DMS153 treated with DMSO at 0.1 percent for 48 hours (cell line): ENCODE measurements at regions not wholly inside any gene's neighbourhood (a gene's known extent, or its start where the extent isn't known, plus 50 kb on each side); places are given as distances from the start of the nearest gene placed in this dataset.
"Not testable (repeated sequence)": the region's sequence is repeated elsewhere in the genome, so short reads cannot be mapped to it uniquely, and the experiment has no call there.

Source experiments
- DNase-seq: peaks from one replicate; lab custom pipeline; 2025; ENCODE audit not compliant: unreplicated experiment; lab: John Stamatoyannopoulos, UW

- DNase-seq: no peak
Observed at GRCh38 chr3:6733699-6734394, 127.1 kb upstream of the GRM7 start.

- no peak for DNase-seq
Observed at GRCh38 chr3:6734395-6734746, 126.5 kb upstream of the GRM7 start.

DNA sequence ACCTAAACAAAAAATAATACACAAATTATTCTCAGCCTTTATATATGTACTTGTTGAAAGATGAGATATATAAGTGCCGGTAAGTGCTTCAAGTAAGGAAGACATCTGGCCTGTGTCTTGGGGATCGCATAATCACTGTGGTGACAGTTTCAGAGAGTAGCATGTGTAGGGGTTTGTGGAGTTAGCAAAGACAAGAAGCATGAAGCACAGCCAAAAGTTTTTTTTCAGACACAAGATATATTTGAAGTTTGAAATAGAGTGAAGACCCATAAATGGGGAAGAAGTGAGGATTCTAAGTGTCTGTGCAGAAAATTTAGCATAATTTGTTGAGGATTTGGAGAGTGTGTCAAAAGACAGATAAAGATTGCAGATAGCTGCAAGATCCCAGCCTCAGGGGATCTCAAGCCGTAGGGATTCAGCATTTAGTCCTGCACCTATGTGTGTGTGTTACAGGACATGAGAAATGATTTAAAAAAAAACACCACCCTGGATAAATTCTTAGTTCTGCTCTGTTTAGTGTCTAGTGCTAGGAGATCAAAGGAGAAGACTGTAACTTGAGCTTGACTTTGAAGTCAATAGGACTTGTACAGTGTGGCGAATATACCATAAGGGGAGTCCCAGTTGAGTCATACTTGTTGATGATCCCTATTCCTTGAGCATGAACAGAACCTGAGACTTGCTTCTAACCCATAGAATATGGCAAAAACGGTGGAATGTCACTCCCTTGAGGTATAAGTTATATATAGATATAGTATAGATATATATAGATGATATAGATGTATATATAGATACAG is 123.9 kb upstream of the GRM7 start:
- DNase-seq: no peak

DNA sequence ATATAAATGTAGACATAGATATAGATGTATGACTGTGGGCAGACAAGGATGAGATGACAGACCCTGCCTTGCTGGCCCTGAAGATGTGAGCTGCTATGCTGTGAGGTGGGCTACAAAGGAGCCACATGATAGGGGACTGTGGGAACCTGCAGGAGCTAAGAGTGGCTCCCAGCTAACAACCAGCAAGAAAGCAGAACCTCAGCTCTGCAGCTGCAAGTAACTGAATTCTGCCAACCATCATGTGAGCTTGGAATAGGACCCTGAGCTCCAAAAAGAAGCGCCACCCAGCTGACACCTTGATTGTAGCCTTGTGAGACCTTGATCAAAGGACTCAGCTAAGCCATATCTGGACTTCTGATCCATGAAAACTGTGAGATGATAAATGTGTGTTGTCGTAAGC is 123.3 kb upstream of the GRM7 start:
- DNase-seq: no peak

DNA sequence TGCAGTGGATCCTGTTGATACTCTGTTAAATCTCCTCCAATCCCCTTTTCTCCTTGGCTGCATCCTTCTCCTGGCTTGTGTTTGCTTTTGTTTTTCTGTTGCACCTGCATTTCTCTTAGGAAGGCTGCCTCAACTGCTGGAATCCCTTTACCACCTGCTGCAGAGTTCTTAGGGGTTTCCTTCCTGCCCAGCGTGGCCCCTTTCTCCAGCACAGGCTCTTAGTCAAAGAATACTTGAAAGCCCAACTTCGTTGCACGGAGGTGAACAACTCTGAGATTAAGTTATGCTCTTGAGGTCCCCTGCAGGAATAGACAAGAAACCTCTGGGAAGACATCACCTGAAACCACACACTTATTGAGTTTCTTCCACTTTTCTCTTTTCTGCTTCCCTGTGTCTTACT is 121.6 kb upstream of the GRM7 start:
- DNase-seq: no peak

- no peak for DNase-seq
Observed at GRCh38 chr3:6743067-6743720, 117.7 kb upstream of the GRM7 start.

- no peak for DNase-seq
Observed at GRCh38 chr3:6746443-6746842, 114.5 kb upstream of the GRM7 start.

GRCh38 chr3:6747017-6747416 is 113.9 kb upstream of the GRM7 start:
- no peak for DNase-seq

GRCh38 chr3:6750782-6751181 is 110.1 kb upstream of the GRM7 start:
- no peak for DNase-seq

DNA sequence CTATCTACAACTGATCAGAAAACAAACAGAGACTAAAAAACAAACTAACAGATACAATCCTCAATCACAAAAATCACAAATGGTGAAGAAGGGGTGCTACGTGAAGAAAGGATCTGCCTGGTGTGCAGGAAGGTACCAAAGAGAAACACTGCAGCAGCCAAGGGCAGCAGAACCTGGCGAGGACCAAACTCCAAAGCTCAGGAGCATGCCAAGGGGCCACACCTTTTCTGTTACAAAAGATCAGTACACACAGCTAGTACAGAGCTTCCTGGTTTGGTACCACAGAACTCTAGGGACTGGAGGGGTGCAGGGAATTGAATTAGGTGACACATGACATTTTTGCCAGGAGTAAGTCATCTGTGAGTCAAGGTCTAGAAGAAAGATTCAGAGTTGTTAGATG is 107.4 kb upstream of the GRM7 start:
- DNase-seq: no peak

- not testable (repeated sequence) for DNase-seq
Observed at GRCh38 chr3:6769532-6770396, 91.2 kb upstream of the GRM7 start.

DNA sequence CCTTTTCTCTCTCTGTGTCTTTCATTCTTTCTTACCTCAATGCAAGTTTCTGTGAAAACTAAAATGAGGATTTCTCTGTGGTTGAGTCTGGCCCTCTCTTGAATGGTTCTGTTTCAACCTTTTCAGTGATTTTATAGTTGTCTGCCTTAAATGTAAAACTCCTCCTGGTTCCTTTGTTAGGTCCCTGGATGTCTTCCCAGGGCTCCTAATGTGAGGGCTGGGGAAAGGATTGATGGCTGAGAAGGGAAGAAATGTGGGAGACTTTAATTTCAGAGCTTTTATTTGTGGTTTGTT is 90.6 kb upstream of the GRM7 start:
- no peak for DNase-seq

DNA sequence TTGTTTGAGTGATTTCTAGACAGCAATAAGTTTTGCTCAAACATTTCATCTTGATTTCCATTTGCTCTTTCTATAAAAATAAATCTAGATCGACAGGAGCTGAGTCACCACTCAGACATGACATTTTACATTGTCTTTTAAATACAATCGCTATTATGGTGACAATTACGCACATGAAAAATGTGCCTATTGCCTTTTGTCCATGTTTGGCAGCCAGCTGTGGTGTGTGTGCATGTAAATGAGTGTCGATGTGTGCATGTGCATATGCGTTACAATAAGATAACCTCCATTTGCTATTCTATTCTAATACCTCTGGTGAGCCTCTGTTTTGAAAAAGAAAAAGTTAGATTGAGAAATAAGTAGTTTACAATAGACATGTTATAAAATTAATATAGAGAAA is 89.7 kb upstream of the GRM7 start:
- no peak for DNase-seq

- no peak for DNase-seq
Observed at GRCh38 chr3:6779140-6779539, 81.8 kb upstream of the GRM7 start.

DNA sequence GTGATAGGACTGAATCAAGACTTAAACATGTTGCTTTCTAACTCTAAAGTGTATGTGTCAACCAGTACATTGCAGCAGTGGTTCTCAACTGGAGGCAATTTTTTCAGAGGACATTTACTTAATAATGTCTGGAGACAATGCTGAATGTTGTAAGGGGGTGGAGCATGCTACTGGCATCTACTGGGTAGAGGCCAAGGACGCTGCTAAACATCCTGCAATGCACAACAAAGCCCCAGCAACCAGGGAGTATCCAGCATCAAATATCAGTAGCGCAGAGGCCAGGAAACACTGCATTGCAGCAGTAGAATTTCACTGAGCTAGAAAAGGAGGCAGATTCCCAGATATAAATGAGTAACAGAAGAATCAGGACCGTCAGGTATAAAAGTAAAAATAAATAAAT is 79.8 kb upstream of the GRM7 start:
- DNase-seq: no peak

DNA sequence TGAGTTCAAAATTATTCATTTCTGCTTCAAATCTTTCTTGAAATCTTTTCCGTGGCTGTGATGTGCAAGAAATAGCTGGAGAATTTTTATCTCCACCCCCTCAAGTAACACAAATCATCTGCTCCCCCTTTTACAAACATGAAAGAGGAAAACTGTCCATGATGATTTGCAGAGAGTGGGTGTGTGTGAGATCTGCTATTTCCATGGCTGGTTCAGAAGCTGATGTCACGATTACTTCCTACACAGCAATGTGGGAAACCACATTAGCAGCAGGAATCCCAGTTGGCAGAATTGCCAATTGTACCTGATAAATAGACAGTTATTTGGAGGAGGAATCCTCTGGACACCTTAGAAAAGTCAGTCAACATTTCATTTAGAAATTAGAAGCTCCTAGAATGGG is 75.2 kb upstream of the GRM7 start:
- DNase-seq: no peak

- no peak for DNase-seq
Observed at GRCh38 chr3:6791161-6791560, 69.8 kb upstream of the GRM7 start.

DNA sequence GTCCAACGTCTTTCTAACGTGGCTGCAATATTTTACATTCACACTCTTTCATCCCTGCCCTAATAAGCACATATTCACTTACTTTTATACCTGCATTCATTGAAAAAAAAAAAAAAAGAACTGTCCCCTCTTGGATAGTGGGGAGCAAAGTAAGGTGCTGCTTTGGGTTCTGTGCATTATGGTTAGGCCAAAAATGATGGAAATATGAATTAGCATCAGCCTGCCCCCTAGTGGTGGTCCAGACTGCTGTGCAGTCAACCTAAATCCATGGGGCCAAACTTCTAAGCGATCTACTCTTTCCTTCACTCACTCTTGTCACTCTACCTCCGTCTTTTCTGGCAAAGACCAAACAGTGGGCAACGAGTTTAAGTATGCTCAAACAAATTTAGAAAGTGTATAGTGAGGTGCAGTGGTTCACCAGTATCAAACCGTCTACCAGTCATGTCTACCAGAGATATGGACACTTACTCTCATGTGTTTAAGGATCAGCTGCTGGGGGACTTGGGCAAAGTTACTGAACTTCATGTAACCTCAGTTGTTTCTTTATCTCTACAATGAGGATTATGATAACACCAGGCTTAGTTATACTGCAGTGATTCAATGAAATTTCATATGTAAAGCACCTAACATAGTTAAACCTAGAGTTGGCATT is 61.5 kb upstream of the GRM7 start:
- peak; percentile 3 for DNase-seq

DNA sequence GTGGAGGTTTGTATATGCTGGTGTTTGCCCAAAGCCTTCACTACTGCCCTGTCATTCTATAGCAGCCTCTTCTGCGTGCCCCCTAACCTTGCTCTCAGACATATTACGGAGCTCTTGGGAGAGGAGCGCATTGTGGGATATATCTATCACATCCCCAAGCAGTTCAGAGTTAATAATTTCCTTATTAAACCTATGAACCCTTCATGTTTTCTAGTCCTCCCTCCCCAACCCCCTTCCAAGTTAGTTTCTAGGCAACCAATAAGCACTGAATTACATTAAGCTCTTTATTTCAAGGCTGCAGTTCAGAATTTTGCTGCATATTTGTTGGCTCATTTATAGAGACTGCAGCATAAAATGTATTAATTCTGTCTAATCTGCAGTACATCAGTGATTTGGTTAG is 57.3 kb upstream of the GRM7 start:
- DNase-seq: peak; percentile 4

GRCh38 chr3:6805236-6805635 is 55.7 kb upstream of the GRM7 start:
- DNase-seq: no peak

- DNase-seq: no peak
Observed at GRCh38 chr3:6806991-6807390, 53.9 kb upstream of the GRM7 start.
